H1 (cell line): ENCODE measurements at regions not wholly inside any gene's neighbourhood (a gene's known extent, or its start where the extent isn't known, plus 50 kb on each side); places are given as distances from the start of the nearest gene placed in this dataset.

Source experiments
- TF ChIP-seq, protein P1 (sequence below): IDR thresholded peaks from 2 replicates; pipeline ENCODE4 v1.6.1; 2011; ENCODE audit warnings: low read length, improper control_type of control experiment

DNA sequence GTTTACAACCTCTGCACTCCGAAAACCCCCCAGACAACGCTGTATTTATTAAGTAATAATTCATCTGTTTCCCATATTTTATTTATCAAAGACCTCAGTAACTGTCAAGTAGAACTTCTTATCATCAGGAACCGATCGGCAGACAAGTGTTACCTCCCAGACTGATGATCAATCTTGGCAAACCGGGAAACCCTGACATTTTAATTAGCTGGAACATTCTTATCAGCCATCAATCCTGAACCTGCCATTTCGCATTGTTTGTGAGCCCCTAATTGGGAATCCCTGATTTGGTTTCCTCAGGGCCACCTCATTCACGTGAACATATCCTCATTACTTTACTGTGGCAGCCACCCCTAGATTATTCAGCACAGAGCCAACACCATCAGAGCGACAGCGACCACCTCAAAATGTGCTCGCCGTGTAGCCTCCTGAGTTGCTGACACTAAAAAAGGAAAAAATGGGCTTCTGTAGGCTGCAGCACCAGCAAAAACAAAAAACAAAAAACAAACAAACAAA lies 93.6 kb upstream of the SDK1 start (continued):
- TF ChIP-seq, protein P1, sequence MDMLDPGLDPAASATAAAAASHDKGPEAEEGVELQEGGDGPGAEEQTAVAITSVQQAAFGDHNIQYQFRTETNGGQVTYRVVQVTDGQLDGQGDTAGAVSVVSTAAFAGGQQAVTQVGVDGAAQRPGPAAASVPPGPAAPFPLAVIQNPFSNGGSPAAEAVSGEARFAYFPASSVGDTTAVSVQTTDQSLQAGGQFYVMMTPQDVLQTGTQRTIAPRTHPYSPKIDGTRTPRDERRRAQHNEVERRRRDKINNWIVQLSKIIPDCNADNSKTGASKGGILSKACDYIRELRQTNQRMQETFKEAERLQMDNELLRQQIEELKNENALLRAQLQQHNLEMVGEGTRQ, result no peak
- TF ChIP-seq, all 59 proteins: peak for 0
